Activated CD4-positive, alpha-beta T cell treated with anti-CD3 and anti-CD28 coated beads, Interleukin-2, amount 50 U/mL, for 48 hours (primary cell): ENCODE measurements at regions not wholly inside any gene's neighbourhood (a gene's known extent, or its start where the extent isn't known, plus 50 kb on each side); places are given as distances from the start of the nearest gene placed in this dataset.
"Not testable (repeated sequence)": the region's sequence is repeated elsewhere in the genome, so short reads cannot be mapped to it uniquely, and the experiment has no call there.

Experiments used
- DNase-seq, 2 experiments: peaks; one replicate each; pipeline ENCODE4 v3.0.0-alpha.2; 2020

DNA sequence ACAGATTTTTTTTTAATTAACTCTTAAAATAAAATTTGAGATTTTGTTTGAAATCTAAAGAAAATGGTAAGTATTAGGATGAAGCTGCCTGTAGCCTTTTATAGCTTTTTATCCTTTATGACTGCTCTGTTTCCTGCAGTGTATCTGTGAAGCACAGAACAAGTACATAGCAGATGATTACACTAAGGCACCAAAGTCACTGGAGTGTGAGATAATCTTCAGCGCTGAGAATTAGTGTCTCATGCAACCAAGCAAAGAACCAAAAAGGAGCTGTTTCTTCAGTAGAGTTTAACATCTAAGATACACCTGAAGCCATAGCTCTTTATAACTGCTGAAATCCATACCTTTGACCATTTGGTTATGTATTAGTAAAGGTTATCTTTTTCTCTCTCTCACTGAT, 1989.8 kb upstream of the PCDH10 start:
- DNase-seq: no peak

DNA sequence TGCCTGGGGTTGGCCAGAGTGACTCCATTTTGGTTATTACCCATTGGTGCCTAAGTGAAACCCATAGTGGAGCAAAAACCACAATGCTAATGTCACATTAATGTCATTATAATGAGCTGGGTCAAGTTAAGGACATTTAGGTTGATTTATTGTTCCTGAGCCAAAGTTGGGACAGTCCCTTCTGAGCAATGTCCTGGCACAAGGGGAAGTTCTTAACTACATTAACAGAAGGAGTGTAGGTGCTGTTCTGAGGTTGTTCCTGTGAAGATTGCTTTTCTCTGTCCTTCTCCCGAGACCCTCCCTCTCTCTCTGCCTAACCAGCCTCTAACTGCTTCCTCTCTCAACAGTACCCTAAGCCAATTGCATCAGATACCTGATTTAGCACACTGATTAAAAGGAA, 1956.8 kb upstream of the PCDH10 start:
- no peak for DNase-seq

DNA sequence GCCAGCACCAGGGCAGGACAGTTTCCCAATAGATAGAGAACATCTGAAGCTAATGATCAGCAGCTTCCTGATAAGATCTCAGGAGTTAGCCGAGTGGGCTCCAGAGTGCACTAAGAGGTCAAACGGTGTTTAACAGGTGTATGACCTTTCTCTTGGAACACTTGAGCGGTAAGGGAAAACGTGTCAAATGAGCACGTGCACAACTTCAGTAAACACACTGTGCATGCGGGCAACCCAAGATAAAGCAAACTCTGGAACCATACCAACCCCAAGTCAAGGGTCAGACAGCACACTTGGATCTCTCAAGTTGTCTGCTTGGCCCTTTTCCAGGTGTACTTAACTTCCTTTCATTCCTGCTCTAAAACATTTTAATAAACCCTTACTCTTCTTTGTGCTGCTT, 1941.5 kb upstream of the PCDH10 start:
- DNase-seq: no peak

DNA sequence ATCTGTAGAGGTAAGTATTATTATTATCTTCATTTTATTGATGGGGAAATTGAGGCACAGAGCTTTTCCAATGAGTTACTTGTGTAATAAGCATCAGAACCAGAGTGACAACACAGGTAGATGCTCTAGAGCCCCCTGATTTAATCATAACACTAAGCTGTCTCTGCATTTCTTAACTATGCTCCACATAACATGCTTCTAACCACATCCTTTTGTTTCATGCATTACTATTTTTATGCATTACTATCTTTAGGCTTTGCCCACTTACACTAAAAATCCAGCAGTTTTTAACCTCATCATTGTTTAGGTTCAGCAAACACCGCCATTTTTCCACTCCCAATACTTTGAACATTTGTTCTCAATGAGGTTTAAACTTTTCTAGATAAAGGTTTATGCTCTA, 1900.8 kb upstream of the PCDH10 start:
- no peak for DNase-seq

DNA sequence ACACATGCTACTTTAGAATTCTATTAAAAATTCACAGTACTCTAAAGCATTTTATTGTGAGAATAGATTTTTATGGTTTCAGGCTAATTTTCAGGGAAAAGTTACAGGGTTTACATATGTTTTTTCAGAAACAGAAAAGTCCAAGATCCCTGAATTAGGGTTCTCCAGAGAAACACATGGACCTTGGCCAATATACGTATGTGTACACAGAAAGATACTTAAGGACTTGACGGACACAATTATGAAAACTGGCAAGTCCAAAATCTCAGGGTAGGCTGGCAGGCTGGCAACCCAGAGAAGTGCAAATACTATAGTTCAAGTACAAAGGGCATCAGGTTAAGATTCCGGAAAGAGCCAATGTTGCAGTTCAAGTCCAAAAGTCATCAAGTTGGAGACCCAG, 1897.8 kb upstream of the PCDH10 start:
- DNase-seq: no peak

DNA sequence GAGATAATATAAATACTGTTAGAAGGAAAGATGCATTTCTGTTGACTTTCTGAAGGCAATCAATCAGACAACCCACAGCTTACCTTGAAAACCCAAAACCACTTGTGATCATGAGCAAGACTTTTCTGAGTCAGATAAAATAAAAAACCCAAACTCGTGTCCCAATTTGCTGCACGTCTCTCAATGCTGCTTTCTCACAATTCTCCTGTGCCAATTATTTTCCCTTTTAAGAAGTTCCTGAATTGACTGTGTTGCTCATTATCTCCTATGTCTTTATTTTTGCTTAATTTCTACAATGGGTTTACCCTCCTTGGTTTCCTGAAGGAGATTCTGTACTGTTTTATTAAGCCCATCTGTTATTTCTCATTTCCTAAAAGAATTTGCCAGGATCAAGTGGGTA, 1891.9 kb upstream of the PCDH10 start:
- no peak for DNase-seq

DNA sequence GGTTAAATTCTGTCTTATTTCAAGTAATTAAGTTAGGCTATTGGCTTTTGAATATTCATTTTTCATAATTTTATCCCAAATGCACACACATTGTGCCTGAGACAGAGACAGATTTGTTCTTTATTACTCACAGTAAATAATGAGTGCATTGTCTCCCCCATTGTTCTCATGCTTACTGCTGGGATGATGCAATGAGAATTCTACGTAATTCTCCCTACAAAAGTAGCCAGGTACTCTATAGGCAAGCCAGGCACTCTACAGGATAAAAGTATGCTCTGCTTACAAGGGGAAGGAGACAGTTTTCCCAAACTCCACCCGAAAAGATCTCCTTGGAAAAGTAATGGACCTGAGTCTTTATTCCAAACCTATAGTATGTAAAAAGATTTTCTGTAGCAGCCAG, 1890.7 kb upstream of the PCDH10 start:
- no peak for DNase-seq

DNA sequence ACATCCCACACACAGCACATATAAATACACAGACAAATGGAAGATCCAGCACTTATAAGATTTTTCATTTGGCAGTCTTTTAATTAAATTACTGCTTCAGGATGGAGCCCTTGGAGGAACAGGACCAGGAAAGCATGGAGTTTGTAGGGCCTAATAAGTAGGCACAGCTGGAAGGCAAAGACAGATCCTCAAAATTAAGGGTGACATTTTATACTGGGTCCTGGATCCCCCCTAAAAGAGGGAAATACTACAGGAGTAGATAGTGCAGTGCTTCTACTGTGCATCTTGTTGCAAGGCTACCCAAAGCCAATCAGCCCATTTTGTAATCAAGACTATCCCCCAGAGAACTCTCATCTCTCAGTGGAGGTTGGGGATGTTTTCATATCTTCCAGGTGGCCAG, 1860.7 kb upstream of the PCDH10 start:
- no peak for DNase-seq

DNA sequence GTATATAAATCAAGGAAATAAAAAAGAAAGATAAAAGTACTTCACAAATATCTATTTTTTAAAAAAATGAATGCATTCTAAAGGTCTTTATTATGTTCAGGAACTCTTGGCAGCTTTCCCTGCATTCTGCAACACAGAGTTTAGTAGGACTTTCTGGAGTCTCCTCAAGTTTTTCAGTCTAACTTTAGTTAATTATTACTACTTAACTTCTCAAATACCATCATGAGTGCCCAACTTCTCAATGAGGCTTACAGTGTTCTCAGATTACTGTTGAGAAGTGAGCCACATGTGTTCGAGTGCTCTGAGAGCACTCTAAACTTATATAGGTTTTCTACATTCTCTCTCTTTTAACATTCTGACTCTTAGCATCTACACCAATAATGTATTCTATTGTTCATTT, 1852.9 kb upstream of the PCDH10 start:
- DNase-seq: no peak

DNA sequence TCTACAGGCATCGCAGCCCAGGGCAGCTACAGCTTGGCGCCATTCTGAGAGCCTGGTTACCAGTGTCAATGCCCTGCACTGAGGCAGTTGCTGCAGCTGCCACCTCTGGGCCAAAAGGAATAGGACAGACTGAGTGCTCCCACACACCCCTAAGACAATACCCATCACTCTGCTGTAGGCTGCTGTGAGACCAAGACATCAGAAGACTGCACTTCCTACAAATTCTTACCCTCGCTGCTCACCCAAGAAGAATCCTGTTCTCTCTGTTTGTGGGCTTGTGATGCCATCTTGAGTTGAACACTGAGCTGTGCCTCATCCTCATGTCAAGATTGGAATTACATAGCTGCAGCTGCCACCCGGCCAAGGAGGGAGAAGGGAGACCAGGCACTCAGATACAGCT, 1847.0 kb upstream of the PCDH10 start:
- DNase-seq: no peak

DNA sequence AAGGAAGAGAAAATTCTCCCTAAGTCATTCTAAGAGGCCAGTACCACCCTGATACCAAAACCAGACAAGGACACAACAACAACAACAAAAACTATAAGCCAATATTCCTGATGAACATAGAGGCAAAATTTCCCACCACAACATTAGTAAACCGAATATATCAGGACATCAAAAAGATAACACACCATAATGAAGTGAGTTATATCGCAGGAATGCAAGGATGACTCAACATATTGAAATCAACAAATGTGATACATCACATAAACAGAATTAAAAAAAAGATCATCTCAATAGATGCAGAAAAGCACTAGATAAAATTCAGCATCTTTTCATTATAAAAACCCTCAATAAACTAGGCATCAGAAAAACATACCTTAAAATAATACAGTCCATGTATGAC, 1844.4 kb upstream of the PCDH10 start:
- no peak for DNase-seq

DNA sequence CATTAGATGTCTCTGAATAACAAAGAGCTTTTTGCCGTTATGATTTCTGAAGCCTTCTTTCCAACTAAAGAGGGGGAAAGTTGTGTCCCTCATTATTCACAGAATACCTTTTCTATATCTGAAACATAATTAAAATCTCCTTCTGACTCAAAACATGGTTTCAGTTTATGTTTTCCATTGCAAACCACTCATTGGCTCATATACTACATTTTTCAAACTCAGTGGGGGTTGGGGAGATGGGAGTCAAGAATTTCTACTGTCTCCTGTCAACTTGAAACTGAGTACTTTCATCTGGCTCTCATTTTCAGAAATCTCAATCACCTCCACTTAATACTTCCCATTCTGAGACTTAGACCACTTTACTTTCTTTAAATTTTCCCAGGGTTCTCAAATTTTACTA, 1839.5 kb upstream of the PCDH10 start:
- DNase-seq: no peak

DNA sequence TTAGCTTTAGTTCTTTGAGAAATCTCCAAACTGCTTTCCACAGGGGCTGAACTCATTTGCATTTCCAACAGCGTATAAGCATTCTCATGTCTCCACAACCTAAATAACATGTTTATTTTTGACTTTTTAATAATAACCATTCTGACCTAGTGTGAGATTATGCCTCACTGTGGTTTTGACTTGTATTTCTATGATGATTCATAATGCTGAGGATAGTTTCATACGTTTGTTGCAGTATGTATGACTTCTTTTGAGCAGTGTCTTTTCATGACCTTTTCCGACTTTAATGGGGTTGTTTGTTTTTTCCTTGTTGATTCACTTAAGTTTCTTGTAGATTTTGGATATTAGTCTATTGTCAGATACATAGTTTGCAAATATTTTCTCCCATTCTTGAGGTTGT, 1833.0 kb upstream of the PCDH10 start:
- DNase-seq: no peak

DNA sequence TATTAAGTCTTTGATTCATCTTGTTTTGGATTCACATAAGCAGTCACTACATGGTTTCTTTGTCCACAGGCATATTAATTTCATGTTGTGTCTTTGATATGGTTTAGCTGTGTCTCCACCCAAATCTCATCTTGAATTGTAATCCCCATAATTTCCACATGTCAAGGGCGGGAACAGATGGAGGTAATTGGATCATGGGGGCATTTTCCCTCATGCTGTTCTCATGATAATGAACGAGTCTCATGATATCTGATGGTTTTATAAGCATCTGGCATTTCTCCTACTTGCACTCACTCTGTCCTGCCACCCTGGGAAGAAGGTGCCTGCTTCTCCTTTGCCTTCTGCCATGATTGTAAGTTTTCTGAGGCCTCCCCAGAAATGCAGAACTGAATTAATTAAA, 1811.2 kb upstream of the PCDH10 start:
- DNase-seq: no peak

DNA sequence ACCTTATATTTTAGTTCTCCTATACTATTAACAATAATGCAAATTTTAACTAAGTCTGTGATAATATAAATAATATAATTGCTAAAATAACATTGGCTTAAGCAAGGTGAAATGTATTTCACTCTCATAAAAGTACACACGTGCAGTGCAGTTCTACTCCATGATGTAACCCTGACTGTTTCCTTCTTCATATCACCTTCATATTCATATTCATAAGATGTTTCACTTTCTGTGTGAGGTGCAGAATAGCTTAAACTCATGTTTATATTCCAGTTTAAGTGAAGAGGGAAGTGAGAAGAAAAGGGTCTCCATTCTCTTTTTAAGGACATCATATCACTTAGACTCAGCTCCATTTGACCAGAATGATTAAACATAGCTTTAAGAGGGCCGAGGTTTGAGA, 1810.0 kb upstream of the PCDH10 start:
- no peak for DNase-seq

DNA sequence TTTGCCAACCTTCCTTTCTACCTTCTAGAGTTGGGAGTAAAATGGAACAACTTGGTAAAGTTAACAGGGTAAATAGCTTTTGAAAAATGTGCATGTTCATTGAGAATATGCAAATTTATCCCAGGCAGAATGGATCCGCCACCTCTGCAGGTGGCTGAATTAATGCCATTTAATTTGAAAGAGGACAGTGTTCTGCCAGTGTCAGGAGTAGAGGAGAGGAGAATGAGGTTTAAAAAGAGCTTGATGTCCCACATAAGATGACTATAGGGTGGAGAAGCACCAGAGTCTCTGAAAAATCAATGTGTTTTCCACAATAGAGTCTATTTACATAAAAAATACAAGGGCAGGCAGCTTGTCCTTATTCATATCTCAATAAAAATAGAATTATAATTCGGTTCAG, 1804.3 kb upstream of the PCDH10 start:
- no peak for DNase-seq

DNA sequence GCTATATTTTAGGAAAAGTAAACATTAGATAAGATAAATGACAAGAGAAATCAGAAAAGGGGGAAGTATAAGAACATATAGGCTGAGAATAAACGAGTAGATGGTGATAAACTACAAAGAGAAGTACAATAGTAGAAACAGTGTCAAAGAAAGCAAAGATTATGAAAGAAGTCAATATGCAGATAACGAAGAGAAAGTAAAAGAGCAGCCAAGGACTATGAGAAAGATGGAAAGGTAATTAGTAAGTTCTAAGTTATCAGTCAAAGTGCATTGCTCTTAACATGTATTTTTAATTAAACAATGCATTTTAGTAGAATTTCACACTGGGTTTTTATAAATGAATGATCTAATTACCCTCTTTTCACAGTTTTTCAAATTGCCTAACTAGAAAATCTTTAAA, 1801.3 kb upstream of the PCDH10 start:
- no peak for DNase-seq

DNA sequence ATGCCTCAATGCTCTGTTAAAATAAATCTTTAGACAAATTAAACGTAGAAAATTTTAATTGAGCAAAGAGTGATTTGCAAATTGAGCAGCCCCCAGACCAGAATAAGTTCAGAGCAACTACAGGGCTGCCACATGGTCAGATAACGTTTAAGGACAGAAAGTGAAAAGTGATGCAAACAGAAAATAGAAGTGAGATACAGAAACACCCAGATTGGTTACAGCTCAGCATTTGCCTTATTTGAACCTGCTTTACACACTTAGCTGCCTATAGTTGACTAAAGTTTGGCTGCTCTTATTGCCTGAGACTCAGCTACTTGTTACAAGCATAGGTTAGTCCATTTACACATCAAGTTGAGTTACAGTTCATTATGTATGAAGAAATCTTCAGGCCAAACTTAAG, 1800.8 kb upstream of the PCDH10 start:
- DNase-seq: no peak

DNA sequence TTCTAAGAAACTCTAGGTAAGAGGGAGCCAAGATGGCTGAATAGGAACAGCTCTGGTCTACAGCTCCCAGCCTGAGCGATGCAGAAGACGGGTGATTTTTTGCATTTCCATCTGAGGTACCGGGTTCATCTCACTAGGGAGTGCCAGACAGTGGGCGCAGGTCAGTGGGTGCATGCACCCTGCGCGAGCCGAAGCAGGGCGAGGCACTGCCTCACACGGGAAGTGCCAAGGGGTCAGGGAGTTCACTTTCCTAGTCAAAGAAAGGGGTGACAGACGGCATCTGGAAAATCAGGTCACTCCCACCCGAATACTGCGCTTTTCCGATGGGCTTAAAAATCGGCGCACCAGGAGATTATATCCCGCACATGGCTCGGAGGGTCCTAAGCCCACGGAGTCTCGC, 1796.7 kb upstream of the PCDH10 start:
- DNase-seq: not testable (repeated sequence)

DNA sequence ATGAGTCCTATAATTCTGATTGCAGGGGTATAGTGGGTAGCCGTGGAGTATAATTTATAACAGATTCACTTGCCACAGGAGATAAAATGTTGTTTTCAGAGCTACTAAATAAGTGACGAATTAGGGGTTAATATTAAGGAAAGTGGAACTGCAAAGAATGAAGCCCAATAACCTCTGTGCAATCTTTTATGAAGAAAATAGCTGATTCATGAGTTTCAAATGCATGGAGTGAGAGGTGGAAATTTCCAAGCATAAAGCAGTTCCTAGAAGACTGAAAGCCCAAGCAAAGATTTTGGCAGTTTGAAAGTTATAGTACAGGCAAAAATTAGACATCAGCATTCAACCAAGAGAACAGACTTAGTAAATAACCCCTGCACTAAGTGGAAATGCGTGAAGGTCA, 1782.4 kb upstream of the PCDH10 start:
- DNase-seq: no peak

DNA sequence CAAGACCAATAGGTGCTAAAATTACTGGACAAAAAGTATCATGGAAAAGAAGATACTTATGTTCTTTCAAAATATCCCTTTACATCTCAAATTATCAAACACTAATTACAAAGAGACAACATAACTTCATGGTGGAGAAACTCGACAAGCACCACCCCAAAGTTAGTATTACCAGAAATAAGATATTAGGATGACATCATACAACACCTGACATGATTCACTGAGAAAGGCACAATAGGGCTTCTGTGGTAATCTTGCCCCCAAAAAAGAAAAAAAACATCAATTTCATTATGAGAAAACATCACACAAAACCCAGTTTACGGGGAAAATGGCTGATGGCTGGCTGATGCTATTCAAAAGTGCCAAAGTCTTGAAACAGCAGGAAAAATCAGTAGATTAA, 1781.7 kb upstream of the PCDH10 start:
- no peak for DNase-seq

DNA sequence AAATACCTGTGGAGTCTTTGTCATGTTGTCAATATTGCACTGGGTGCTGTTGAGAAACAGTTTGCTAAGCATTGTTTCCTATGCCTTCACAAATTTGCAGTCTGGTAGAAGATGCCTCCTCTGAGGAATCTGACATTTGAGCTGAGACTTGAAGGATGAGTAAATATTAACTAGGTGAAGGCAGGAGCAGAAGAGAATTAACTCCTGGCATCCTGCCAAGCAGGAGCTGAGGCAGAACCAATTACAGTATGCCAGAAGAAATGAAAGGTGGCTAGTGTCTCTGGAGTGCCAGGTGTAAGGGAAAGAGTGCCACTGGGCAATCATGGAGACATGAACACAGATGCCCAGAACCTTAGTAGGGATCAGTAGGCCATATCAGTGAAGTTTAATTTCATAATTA, 1778.2 kb upstream of the PCDH10 start:
- DNase-seq: no peak

DNA sequence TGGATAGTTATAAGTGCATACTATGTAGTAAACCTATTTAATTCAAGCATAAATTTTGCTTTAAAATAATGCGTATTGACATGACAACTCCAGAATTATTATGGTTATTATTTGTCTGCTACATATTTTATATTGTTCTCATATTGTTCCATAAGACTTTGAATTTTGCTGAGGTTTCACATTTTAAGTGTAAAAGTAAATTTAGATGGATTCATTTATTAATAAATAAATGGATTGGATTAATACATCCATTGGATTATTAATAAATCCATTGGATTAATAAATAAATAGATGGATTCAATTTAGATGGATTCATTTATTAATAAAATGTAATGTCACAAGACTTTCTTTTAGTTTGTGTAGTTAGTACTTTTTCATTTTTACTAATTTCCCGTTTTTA, 1768.0 kb upstream of the PCDH10 start:
- DNase-seq: no peak

DNA sequence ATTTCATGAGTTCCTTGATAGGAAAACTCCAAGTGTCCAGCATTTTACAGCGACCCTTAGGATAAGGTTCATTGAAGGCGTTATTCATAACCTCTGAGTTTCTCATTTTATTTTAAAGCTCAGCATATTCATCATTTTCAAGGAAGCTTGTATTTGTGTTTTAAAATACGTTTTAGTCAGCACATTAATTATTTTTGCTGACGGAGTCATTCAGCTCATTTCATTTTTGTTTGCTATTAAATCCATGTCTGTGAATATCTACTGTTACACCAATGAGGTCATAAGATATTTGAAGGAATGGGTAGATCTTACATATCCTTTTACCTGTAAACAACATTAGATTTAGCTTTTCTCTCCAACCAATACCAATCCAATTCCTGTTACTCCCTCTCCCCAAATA, 1766.3 kb upstream of the PCDH10 start:
- DNase-seq: no peak

DNA sequence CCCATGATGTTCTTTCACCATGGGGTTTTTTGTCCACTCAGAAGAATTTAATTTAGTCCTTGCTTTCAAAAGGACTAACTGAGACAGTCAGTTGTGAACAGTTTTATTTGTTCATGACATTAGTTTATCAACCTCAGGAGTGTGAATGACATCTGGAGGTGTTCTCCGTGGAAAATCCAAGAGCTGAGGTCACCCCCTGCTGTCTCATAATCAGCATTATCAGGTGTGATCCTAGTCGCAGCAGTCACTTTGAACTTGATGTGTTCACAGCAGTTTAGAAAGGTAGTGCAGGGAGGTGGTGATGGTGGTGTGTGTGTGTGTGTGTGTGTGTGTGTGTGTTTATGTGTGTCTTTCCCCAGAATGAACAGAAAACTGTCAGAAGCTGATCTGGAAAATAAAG, 1760.8 kb upstream of the PCDH10 start:
- DNase-seq: no peak

DNA sequence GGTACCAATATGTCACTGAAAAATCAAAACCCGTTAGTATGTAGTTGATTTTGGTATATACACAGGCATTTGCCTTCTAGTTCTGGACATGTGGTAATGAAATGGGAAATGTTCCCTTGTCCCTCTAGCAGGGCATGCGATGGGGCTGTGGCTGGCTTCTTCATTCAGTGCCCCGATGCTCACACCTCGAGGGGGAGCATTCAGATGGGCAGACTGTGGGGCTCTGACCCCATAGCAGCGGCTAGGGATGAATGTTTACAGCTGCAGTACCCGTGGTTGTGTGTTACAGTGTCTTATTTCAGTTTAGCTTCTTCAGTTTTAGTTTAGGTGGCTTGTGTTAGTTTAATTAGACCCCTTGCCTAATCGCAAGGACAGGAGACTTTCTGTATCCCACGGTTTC, 1741.0 kb upstream of the PCDH10 start:
- no peak for DNase-seq

DNA sequence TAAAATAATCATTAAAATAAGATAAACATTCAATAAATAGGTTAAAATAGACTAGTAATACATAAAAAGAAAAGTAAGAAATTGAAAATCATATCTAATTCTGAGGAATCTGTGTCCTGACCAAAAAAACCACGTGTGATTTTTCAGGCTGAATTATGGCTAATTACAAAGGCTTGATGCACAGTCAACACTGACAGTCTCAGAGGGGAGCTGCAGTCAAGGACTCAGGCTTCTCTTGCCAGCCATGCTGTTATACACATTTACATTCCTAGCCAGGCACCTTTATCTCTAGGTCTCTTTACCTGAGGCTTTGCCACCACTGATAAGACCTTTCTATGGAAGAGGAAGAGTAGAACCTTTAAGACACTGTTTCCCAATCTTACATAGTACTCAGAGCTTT, 1737.7 kb upstream of the PCDH10 start:
- no peak for DNase-seq
